ENCODE measurements at regions not wholly inside any gene's neighbourhood (a gene's known extent, or its start where the extent isn't known, plus 50 kb on each side); places are given as distances from the start of the nearest gene placed in this dataset.

- no peak for DNase-seq (ENCODE audit: low read depth)
Observed at GRCh38 chr17:79369001-79369400, 241.8 kb downstream of the RBFOX3 start.

GRCh38 chr17:79368521-79368920 is 242.3 kb downstream of the RBFOX3 start:
- DNase-seq (ENCODE audit: low read depth): no peak

- no peak for DNase-seq (ENCODE audit: low read depth)
Observed at GRCh38 chr17:79366988-79367571, 243.8 kb downstream of the RBFOX3 start.

GRCh38 chr17:79365836-79366770 is 244.7 kb downstream of the RBFOX3 start:
- no peak for DNase-seq (ENCODE audit: low read depth)

- no peak for DNase-seq (ENCODE audit: low read depth)
Observed at GRCh38 chr17:79365351-79365750, 245.5 kb downstream of the RBFOX3 start.

- DNase-seq (ENCODE audit: low read depth): no peak
Observed at GRCh38 chr17:79364315-79365094, 246.3 kb downstream of the RBFOX3 start.

- DNase-seq (ENCODE audit: low read depth): no peak
Observed at GRCh38 chr17:79363552-79364275, 247.1 kb downstream of the RBFOX3 start.

- DNase-seq (ENCODE audit: low read depth): no peak
Observed at GRCh38 chr17:79362772-79363305, 248.0 kb downstream of the RBFOX3 start.

- DNase-seq (ENCODE audit: low read depth): no peak
Observed at GRCh38 chr17:79361873-79362771, 248.7 kb downstream of the RBFOX3 start.

- no peak for DNase-seq (ENCODE audit: low read depth)
Observed at GRCh38 chr17:79361221-79361734, 249.6 kb downstream of the RBFOX3 start.

GRCh38 chr17:79360196-79360595 is 250.7 kb downstream of the RBFOX3 start:
- no peak for DNase-seq (ENCODE audit: low read depth)

GRCh38 chr17:79356839-79357447 is 253.9 kb downstream of the RBFOX3 start:
- DNase-seq (ENCODE audit: low read depth): no peak

- DNase-seq (ENCODE audit: low read depth): no peak
Observed at GRCh38 chr17:79355165-79355564, 255.7 kb downstream of the RBFOX3 start.

- DNase-seq (ENCODE audit: low read depth): no peak
Observed at GRCh38 chr17:79354173-79354820, 256.6 kb downstream of the RBFOX3 start.

- DNase-seq (ENCODE audit: low read depth): no peak
Observed at GRCh38 chr17:79353548-79353947, 257.3 kb downstream of the RBFOX3 start.

- no peak for DNase-seq (ENCODE audit: low read depth)
Observed at GRCh38 chr17:79353016-79353415, 257.8 kb downstream of the RBFOX3 start.

- no peak for DNase-seq (ENCODE audit: low read depth)
Observed at GRCh38 chr17:79350533-79350932, 260.3 kb downstream of the RBFOX3 start.

- DNase-seq (ENCODE audit: low read depth): no peak
Observed at GRCh38 chr17:79349506-79350400, 261.1 kb downstream of the RBFOX3 start.

Measured in activated T-helper 9 cell treated with anti-CD3 and anti-CD28 coated beads, Interleukin-2, amount 50 U/mL, for 16 hours (primary cell).